ENCODE measurements at regions not wholly inside any gene's neighbourhood (a gene's known extent, or its start where the extent isn't known, plus 50 kb on each side); places are given as distances from the start of the nearest gene placed in this dataset.
"Not testable (repeated sequence)": the region's sequence is repeated elsewhere in the genome, so short reads cannot be mapped to it uniquely, and the experiment has no call there.

GRCh38 chr7:85396676-85397075 lies 209.8 kb upstream of the SEMA3D start:
- DNase-seq: no peak

GRCh38 chr7:85392789-85393188 lies 205.9 kb upstream of the SEMA3D start:
- DNase-seq: no peak

- DNase-seq: no peak
These were observed 205.5 kb upstream of the SEMA3D start for GRCh38 chr7:85392326-85392725.

GRCh38 chr7:85386460-85386859 lies 199.6 kb upstream of the SEMA3D start:
- no peak for DNase-seq

GRCh38 chr7:85384392-85384791 lies 197.5 kb upstream of the SEMA3D start:
- DNase-seq: no peak

- no peak for DNase-seq
These were observed 194.4 kb upstream of the SEMA3D start for GRCh38 chr7:85381212-85381611.

GRCh38 chr7:85376589-85376988 lies 189.7 kb upstream of the SEMA3D start:
- DNase-seq: no peak

- DNase-seq: no peak
These were observed 170.1 kb upstream of the SEMA3D start for GRCh38 chr7:85356916-85357315.

GRCh38 chr7:85343484-85343883 lies 156.6 kb upstream of the SEMA3D start:
- DNase-seq: no peak

GRCh38 chr7:85342781-85343180 lies 155.9 kb upstream of the SEMA3D start:
- no peak for DNase-seq

GRCh38 chr7:85341973-85342372 lies 155.1 kb upstream of the SEMA3D start:
- DNase-seq: peak in 1 of 3 experiments; percentile 55

GRCh38 chr7:85341121-85341520 lies 154.3 kb upstream of the SEMA3D start:
- no peak for DNase-seq

GRCh38 chr7:85336086-85336485 lies 149.2 kb upstream of the SEMA3D start:
- no peak for DNase-seq

GRCh38 chr7:85335113-85335512 lies 148.3 kb upstream of the SEMA3D start:
- not testable (repeated sequence) for DNase-seq

- DNase-seq: peak in 1 of 3 experiments; percentile 49
These were observed 141.7 kb upstream of the SEMA3D start for GRCh38 chr7:85328456-85328998.

- DNase-seq: peak in 1 of 3 experiments; percentile 34
These were observed 137.4 kb upstream of the SEMA3D start for GRCh38 chr7:85324145-85324799.

GRCh38 chr7:85322252-85322651 lies 135.4 kb upstream of the SEMA3D start:
- no peak for DNase-seq

GRCh38 chr7:85320699-85321476 lies 134.0 kb upstream of the SEMA3D start:
- peak in 2 of 3 experiments; percentile 41 to 96 for DNase-seq

GRCh38 chr7:85316489-85316888 lies 129.6 kb upstream of the SEMA3D start:
- DNase-seq: no peak

GRCh38 chr7:85310301-85310700 lies 123.4 kb upstream of the SEMA3D start:
- no peak for DNase-seq

- DNase-seq: no peak
These were observed 119.3 kb upstream of the SEMA3D start for GRCh38 chr7:85306115-85306514.

- no peak for DNase-seq
These were observed 107.3 kb upstream of the SEMA3D start for GRCh38 chr7:85294176-85294575.

- DNase-seq: peak in 2 of 3 experiments; percentile 38 to 90
These were observed 106.2 kb upstream of the SEMA3D start for GRCh38 chr7:85292908-85293576.

GRCh38 chr7:85290269-85290668 lies 103.4 kb upstream of the SEMA3D start:
- no peak for DNase-seq
